ENCODE measurements at regions not wholly inside any gene's neighbourhood (a gene's known extent, or its start where the extent isn't known, plus 50 kb on each side); places are given as distances from the start of the nearest gene placed in this dataset.

DNA sequence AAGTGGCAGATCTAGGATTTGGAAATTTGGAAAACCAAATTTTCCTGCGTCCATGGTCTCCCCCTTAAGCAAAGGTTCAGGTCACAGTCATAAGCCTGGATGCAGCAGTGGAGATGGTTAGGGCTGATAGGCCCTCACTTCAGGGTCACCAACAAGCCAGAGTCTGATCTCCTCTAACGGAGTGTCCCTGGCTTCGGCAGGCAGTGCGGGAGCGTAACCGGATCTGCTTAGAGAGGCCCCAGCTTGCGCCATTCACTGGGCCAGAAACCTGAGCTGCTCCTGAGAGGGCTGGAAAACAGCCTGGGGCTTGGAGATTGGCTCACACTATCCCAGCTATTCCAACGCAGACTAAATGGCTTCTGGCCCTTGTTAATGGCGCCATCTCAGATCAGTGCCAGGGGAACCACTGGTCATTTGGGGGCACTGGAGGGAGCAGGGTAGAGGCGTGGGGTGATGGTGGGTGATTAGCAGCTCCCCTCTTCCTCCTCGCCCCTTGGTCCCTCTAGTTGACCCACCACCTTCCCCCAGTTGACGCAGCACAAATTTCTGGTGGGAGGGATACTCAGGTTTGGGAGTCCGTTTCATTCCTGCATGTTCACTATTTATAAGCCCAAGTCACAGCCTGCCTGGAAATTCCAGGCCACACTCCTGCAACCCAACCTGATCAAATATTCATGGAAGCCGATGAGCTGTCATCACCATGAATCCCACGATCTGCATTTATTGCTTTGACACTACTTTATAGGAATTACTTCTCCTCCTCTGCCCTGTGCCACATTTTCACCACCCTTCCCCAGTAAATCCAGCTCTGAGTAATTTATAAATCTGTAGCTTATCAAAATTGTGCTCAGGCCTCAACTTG is 134.6 kb upstream of the CPEB4 start:
- Histone ChIP-seq H3K4me3 (no peak overlapping the region), H3K36me3 (no peaks in the 10 kb centered on the region), H3K27ac (no peak overlapping the region), H3K4me1 (no peaks in the 10 kb centered on the region), H3K9me3 (no peaks in the 10 kb centered on the region), H3K27me3 (no peaks in the 10 kb centered on the region)
- in situ Hi-C loops (cut with MboI; ENCODE audit: low pct_ligation_motif_present in 1 of 4, low pct_unique_long_range_greater_than_20kb in 1 of 4, low sequenced_read_pairs in 3 of 4): no loop called here
- intact Hi-C loops (cut with DNase I; ENCODE audit: low total_unique reads): no loop called here
- TF ChIP-seq POLR2A (IDR thresholded peaks at IDR 0.05): no peak
- TF ChIP-seq, protein P1, sequence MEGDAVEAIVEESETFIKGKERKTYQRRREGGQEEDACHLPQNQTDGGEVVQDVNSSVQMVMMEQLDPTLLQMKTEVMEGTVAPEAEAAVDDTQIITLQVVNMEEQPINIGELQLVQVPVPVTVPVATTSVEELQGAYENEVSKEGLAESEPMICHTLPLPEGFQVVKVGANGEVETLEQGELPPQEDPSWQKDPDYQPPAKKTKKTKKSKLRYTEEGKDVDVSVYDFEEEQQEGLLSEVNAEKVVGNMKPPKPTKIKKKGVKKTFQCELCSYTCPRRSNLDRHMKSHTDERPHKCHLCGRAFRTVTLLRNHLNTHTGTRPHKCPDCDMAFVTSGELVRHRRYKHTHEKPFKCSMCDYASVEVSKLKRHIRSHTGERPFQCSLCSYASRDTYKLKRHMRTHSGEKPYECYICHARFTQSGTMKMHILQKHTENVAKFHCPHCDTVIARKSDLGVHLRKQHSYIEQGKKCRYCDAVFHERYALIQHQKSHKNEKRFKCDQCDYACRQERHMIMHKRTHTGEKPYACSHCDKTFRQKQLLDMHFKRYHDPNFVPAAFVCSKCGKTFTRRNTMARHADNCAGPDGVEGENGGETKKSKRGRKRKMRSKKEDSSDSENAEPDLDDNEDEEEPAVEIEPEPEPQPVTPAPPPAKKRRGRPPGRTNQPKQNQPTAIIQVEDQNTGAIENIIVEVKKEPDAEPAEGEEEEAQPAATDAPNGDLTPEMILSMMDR (IDR thresholded peaks at IDR 0.05): no peak
- WGBS, 2 donors (ENCODE audit: low coverage in 1 of 2): 80% methylated on average over 2 to 15 of the region's 15 CpGs
- no peak for DNase-seq

DNA sequence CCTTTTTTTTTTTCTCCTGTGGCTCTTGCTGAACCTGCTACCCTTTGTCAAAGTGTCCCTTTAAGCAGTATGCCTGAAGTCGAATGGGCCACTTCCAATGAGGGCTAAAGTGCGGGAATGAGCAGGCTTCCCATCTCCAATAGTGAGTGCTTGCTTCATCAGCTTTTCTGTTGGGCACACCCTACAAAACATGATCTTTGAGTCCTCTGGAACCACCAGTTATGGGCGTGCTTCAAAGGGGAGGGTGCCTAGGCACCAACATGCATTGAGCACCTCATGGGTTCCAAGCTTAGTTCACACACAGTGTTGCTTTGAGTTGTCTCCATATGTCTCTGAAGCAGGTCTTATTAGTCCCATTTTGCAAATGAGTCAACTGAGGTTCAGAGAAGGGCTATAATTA is 132.8 kb upstream of the CPEB4 start:
- WGBS, 2 donors (ENCODE audit: low coverage in 1 of 2): 81 to 94% methylated on average over 2 to 3 of the region's 3 CpGs
- no peak overlapping the region for H3K4me3 ChIP-seq
- TF ChIP-seq POLR2A (IDR thresholded peaks at IDR 0.05) (no peak), EP300 (IDR thresholded peaks at IDR 0.05; ENCODE audit: low read depth) (no peak), POLR2AphosphoS5 (IDR thresholded peaks at IDR 0.05) (no peak)
- TF ChIP-seq, protein P1 (IDR thresholded peaks at IDR 0.05): no peak
- H3K4me1 ChIP-seq: no peaks in the 10 kb centered on the region
- DNase-seq: no peak
- no peaks in the 10 kb centered on the region for H3K36me3 ChIP-seq
- H3K27ac ChIP-seq: no peak overlapping the region
- in situ Hi-C loops (cut with MboI; ENCODE audit: low pct_ligation_motif_present in 1 of 4, low pct_unique_long_range_greater_than_20kb in 1 of 4, low sequenced_read_pairs in 3 of 4) (no loop called here), intact Hi-C loops (cut with DNase I; ENCODE audit: low total_unique reads) (no loop called here)
- H3K9me3 ChIP-seq: no peaks in the 10 kb centered on the region
- H3K27me3 ChIP-seq: no peaks in the 10 kb centered on the region

DNA sequence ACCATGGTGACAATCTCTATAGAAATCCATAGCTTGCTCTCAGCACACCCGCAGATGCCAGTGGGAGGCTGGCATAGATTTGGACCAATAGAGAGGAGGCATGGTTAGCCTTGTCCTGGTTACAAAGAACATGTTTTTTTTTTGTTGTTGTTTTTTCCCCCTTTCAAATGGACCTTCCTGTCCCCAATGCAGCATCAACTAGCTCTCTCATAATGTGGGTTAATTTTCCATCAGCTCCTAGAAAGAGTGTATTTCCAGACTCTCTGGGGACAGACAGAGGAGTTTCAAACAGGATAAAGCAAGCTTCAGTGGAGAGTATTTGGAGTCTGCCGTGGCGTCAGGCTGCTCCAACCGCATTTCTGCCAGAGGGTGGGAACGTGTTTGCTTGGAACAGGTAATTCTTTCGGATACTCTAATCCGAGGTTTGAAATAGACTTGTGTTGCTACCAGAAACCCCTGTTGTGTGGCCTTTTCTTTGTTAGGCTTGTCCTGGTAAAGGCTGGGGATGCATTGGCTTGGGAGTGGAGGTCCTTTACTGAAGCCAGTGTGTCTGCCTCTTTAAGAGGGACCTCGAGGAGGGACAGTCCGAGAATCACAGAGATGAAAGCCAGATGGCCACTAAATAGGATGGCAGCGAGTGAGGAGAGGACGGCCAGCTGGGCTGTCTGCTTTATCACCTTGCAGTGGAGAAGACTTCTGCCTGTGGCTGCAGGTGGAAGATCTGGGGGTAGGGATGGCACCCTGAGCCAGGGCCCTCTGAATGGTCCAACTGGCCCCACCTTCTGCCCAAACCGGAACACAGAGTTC is 130.5 kb upstream of the CPEB4 start:
- Histone ChIP-seq H3K27me3 (no peaks in the 10 kb centered on the region), H3K9me3 (no peaks in the 10 kb centered on the region), H3K4me3 (no peak overlapping the region), H3K4me1 (no peaks in the 10 kb centered on the region), H3K27ac (no peak overlapping the region), H3K36me3 (no peaks in the 10 kb centered on the region)
- TF ChIP-seq POLR2AphosphoS5 (IDR thresholded peaks at IDR 0.05): no peak
- TF ChIP-seq EP300 (IDR thresholded peaks at IDR 0.05; ENCODE audit: low read depth): no peak
- TF ChIP-seq, protein P1 (IDR thresholded peaks at IDR 0.05): no peak
- no peak for TF ChIP-seq POLR2A (IDR thresholded peaks at IDR 0.05)
- intact Hi-C loops (cut with DNase I; ENCODE audit: low total_unique reads): no loop called here
- DNase-seq: no peak
- WGBS, 2 donors (ENCODE audit: low coverage in 1 of 2): 51 to 71% methylated on average over 3 to 12 of the region's 12 CpGs
- in situ Hi-C loops (cut with MboI; ENCODE audit: low pct_ligation_motif_present in 1 of 4, low pct_unique_long_range_greater_than_20kb in 1 of 4, low sequenced_read_pairs in 3 of 4): no loop called here

DNA sequence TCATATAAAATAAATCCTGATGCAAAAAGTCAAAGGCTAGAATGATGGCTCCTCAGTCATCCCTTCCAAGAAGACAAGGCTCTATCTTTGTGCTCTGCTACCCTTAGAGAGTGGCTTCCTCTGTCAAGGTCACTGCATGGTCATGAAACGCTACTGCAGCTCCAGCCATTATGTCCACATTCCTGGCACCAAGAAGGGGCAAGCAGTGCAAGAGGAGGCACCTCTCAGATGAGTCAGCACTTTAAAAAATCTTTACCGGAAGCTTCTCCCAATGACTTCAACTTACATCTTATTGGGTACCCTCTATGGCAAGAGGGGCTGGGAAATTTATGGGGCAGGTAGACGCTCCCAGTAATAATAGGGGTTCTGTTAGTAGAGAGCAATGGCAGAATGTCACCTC is 129.5 kb upstream of the CPEB4 start:
- intact Hi-C loops (cut with DNase I; ENCODE audit: low total_unique reads): no loop called here
- no peak for DNase-seq
- no peak overlapping the region for H3K4me3 ChIP-seq
- TF ChIP-seq POLR2AphosphoS5 (IDR thresholded peaks at IDR 0.05): no peak
- TF ChIP-seq, protein P1 (IDR thresholded peaks at IDR 0.05): no peak
- no peak for TF ChIP-seq EP300 (IDR thresholded peaks at IDR 0.05; ENCODE audit: low read depth)
- TF ChIP-seq POLR2A (IDR thresholded peaks at IDR 0.05): no peak
- H3K27me3 ChIP-seq: no peaks in the 10 kb centered on the region
- no peak overlapping the region for H3K27ac ChIP-seq
- no peaks in the 10 kb centered on the region for H3K36me3 ChIP-seq
- 82 to 100% methylated on average over 1 to 3 of the region's 3 CpGs for WGBS, 2 donors (ENCODE audit: low coverage in 1 of 2)
- H3K4me1 ChIP-seq: no peaks in the 10 kb centered on the region
- no peaks in the 10 kb centered on the region for H3K9me3 ChIP-seq
- in situ Hi-C loops (cut with MboI; ENCODE audit: low pct_ligation_motif_present in 1 of 4, low pct_unique_long_range_greater_than_20kb in 1 of 4, low sequenced_read_pairs in 3 of 4): no loop called here

All from transverse colon (tissue), 4 donors.